ENCODE measurements at regions not wholly inside any gene's neighbourhood (a gene's known extent, or its start where the extent isn't known, plus 50 kb on each side); places are given as distances from the start of the nearest gene placed in this dataset.

DNA sequence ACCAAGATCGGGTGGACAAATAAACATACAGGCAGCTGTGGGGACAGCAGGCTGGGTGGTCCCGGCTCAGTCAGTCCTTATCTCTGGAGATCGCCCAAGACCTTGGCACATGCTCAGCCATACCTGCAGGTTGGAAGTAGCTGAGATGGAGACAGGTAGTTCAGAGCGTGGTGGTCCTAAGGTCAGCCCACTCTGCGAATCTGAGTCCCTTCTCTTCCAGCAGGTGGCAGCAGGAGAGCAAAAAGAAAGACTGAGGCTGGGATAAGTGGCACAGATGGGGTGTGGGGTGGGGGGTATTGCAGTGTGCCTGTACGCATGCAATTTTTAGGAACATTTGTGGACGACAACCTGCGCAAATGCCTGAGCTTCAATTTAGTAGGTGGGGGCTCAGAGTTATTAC, 104.9 kb downstream of the TENT5C start:
- POLR2A ChIA-PET, result no interaction called here
- Histone ChIP-seq H3K4me1 (ENCODE audit: control insufficient read depth in 1 of 2, insufficient read depth in 2 of 2, low read depth in 1 of 2, low read length in 1 of 2) (no peaks in the 10 kb centered on the region), H4K20me1 (ENCODE audit: insufficient read depth) (no peaks in the 10 kb centered on the region), H3K27ac (ENCODE audit: low read depth in 2 of 2, low read length in 1 of 2) (no peak overlapping the region), H3K9me2 (0 out of 2 replicates have a peak, but pooled peaks cover 3% of the 10 kb centered on the region), H3K9ac (no peak overlapping the region), H3K79me2 (ENCODE audit: insufficient read depth) (no peaks in the 10 kb centered on the region), H2AFZ (ENCODE audit: low read depth) (no peak overlapping the region), H3K4me3 (ENCODE audit: low read depth in 2 of 2, low read length in 1 of 2) (no peak overlapping the region), H3K36me3 (replicated peaks in 1 of 2; ENCODE audit: control insufficient read depth in 1 of 2, insufficient read depth in 2 of 2, low read length in 1 of 2) (no peaks in the 10 kb centered on the region), H3K4me2 (no peak overlapping the region), H3K9me3 (no peaks in the 10 kb centered on the region), H3K27me3 (ENCODE audit: insufficient read depth) (no peaks in the 10 kb centered on the region), H3F3A (replicated peaks; ENCODE audit: insufficient read depth) (no peaks in the 10 kb centered on the region)
- CTCF ChIA-PET, result interaction anchor here (0.8 to 1.7 kb wide), 6 partner anchors 10 to 185 kb away, joined by 3 to 11 read pairs (median 4); no protein-coding TSS in a partner anchor
- TF ChIP-seq, protein P1, sequence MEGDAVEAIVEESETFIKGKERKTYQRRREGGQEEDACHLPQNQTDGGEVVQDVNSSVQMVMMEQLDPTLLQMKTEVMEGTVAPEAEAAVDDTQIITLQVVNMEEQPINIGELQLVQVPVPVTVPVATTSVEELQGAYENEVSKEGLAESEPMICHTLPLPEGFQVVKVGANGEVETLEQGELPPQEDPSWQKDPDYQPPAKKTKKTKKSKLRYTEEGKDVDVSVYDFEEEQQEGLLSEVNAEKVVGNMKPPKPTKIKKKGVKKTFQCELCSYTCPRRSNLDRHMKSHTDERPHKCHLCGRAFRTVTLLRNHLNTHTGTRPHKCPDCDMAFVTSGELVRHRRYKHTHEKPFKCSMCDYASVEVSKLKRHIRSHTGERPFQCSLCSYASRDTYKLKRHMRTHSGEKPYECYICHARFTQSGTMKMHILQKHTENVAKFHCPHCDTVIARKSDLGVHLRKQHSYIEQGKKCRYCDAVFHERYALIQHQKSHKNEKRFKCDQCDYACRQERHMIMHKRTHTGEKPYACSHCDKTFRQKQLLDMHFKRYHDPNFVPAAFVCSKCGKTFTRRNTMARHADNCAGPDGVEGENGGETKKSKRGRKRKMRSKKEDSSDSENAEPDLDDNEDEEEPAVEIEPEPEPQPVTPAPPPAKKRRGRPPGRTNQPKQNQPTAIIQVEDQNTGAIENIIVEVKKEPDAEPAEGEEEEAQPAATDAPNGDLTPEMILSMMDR (IDR thresholded peaks at IDR 0.05), result peak; percentile 51
- no peak for TF ChIP-seq USF2 (IDR thresholded peaks at IDR 0.05; ENCODE audit: borderline replicate concordance, low read depth, low read length)
- no peak for TF ChIP-seq RFX5 (IDR thresholded peaks at IDR 0.05; ENCODE audit: low read length)
- no peak for TF ChIP-seq MEF2A (IDR thresholded peaks at IDR 0.05; ENCODE audit: borderline replicate concordance, low read depth)
- no peak for TF ChIP-seq GABPA (IDR thresholded peaks at IDR 0.05; ENCODE audit: low read depth)
- TF ChIP-seq RAD21 (IDR thresholded peaks at IDR 0.05; ENCODE audit: low read length), result peak; percentile 33; the same call in 1 of the 2 replicates
- no peak for TF ChIP-seq GATA2 (CRISPR knock-in tag; IDR thresholded peaks at IDR 0.05)
- TF ChIP-seq SMC3 (IDR thresholded peaks at IDR 0.05; ENCODE audit: low read depth, low read length), result peak; percentile 40
- DNase-seq, result peak; percentile 27
- WGBS (ENCODE audit: low lambda C conversion rate), result 76% methylated on average over 8 of the region's 8 CpGs

DNA sequence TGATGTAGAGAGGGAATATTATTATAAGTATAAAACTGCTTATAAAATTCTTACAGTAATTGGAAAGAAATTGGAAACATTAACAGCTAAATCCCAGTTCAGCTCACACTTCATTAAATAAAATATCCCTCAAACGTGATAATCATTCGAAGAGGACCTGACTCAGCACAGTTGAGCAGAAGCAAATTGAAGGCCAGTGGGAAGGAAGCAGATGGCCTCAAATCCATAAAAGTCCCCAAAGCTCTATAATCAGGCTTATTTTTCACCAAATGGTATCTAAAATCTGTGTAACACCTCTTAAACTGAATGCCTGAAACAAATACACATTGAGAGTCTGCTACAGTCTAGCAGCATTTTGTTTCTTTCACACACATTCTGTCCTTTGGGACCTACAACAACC, 106.8 kb downstream of the TENT5C start:
- H3K9me3 ChIP-seq, result no peaks in the 10 kb centered on the region
- CTCF ChIA-PET, result interaction anchor here (1.6 kb wide), 1 partner anchor 42 kb away, joined by 5 read pairs; no protein-coding TSS in a partner anchor

More for the DNA sequence above, 106.8 kb downstream of the TENT5C start:
- Histone ChIP-seq H3K27ac (ENCODE audit: low read depth in 2 of 2, low read length in 1 of 2) (no peak overlapping the region), H3K36me3 (replicated peaks in 1 of 2; ENCODE audit: control insufficient read depth in 1 of 2, insufficient read depth in 2 of 2, low read length in 1 of 2) (no peaks in the 10 kb centered on the region), H3K4me1 (ENCODE audit: control insufficient read depth in 1 of 2, insufficient read depth in 2 of 2, low read depth in 1 of 2, low read length in 1 of 2) (no peaks in the 10 kb centered on the region), H4K20me1 (ENCODE audit: insufficient read depth) (no peaks in the 10 kb centered on the region), H3K4me2 (no peak overlapping the region), H3K4me3 (ENCODE audit: low read depth in 2 of 2, low read length in 1 of 2) (no peak overlapping the region), H3K27me3 (ENCODE audit: insufficient read depth) (no peaks in the 10 kb centered on the region), H3K79me2 (ENCODE audit: insufficient read depth) (no peaks in the 10 kb centered on the region), H3K9ac (no peak overlapping the region), H2AFZ (ENCODE audit: low read depth) (no peak overlapping the region), H3K9me2 (0 out of 2 replicates have a peak, but pooled peaks cover 3% of the 10 kb centered on the region), H3F3A (replicated peaks; ENCODE audit: insufficient read depth) (no peaks in the 10 kb centered on the region)
- WGBS (ENCODE audit: low lambda C conversion rate), result 65% methylated on average over 2 of the region's 2 CpGs
- no peak for DNase-seq
- TF ChIP-seq JUND (IDR thresholded peaks at IDR 0.05) (no peak), FOXM1 (IDR thresholded peaks at IDR 0.05; ENCODE audit: low read depth) (no peak), POLR2AphosphoS5 (IDR thresholded peaks at IDR 0.05; ENCODE audit: low read depth, low read length) (no peak), SMC3 (IDR thresholded peaks at IDR 0.05; ENCODE audit: low read depth, low read length) (no peak), RXRA (IDR thresholded peaks at IDR 0.05; ENCODE audit: borderline replicate concordance, low read depth) (no peak), EZH2phosphoT487 (IDR thresholded peaks at IDR 0.05; ENCODE audit: borderline replicate concordance, low read depth) (no peak), RAD21 (IDR thresholded peaks at IDR 0.05; ENCODE audit: low read length) (no peak)
- TF ChIP-seq, protein P2, sequence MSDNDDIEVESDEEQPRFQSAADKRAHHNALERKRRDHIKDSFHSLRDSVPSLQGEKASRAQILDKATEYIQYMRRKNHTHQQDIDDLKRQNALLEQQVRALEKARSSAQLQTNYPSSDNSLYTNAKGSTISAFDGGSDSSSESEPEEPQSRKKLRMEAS (IDR thresholded peaks at IDR 0.05; ENCODE audit: low read depth), result no peak
- TF ChIP-seq, protein P3, sequence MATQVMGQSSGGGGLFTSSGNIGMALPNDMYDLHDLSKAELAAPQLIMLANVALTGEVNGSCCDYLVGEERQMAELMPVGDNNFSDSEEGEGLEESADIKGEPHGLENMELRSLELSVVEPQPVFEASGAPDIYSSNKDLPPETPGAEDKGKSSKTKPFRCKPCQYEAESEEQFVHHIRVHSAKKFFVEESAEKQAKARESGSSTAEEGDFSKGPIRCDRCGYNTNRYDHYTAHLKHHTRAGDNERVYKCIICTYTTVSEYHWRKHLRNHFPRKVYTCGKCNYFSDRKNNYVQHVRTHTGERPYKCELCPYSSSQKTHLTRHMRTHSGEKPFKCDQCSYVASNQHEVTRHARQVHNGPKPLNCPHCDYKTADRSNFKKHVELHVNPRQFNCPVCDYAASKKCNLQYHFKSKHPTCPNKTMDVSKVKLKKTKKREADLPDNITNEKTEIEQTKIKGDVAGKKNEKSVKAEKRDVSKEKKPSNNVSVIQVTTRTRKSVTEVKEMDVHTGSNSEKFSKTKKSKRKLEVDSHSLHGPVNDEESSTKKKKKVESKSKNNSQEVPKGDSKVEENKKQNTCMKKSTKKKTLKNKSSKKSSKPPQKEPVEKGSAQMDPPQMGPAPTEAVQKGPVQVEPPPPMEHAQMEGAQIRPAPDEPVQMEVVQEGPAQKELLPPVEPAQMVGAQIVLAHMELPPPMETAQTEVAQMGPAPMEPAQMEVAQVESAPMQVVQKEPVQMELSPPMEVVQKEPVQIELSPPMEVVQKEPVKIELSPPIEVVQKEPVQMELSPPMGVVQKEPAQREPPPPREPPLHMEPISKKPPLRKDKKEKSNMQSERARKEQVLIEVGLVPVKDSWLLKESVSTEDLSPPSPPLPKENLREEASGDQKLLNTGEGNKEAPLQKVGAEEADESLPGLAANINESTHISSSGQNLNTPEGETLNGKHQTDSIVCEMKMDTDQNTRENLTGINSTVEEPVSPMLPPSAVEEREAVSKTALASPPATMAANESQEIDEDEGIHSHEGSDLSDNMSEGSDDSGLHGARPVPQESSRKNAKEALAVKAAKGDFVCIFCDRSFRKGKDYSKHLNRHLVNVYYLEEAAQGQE (IDR thresholded peaks at IDR 0.05; ENCODE audit: low read depth, low read length), result no peak
- TF ChIP-seq, protein P1 (IDR thresholded peaks at IDR 0.05), result no peak
- POLR2A ChIA-PET, result no interaction called here

All from SK-N-SH (cell line).